Activated naive CD8-positive, alpha-beta T cell (primary cell): ENCODE measurements at regions not wholly inside any gene's neighbourhood (a gene's known extent, or its start where the extent isn't known, plus 50 kb on each side); places are given as distances from the start of the nearest gene placed in this dataset.
"Not testable (repeated sequence)": the region's sequence is repeated elsewhere in the genome, so short reads cannot be mapped to it uniquely, and the experiment has no call there.

Experiments used
- H3K27ac Mint-ChIP-seq: one replicate; pipeline ENCODE4 v1.8.0; 2021; ENCODE audit warnings: mixed read lengths
- H3K27me3 Mint-ChIP-seq: one replicate; pipeline ENCODE4 v1.8.0; 2021; ENCODE audit warnings: mixed read lengths
- H3K36me3 Mint-ChIP-seq: one replicate; pipeline ENCODE4 v1.8.0; 2021; ENCODE audit warnings: mixed read lengths
- H3K4me1 Mint-ChIP-seq: one replicate; pipeline ENCODE4 v1.8.0; 2021; ENCODE audit warnings: low read depth, mixed read lengths
- H3K4me3 Mint-ChIP-seq: one replicate; pipeline ENCODE4 v1.8.0; 2021; ENCODE audit warnings: mild to moderate bottlenecking, mixed read lengths
- H3K9me3 Mint-ChIP-seq: one replicate; pipeline ENCODE4 v1.8.0; 2021; ENCODE audit warnings: low read depth, mixed read lengths

DNA sequence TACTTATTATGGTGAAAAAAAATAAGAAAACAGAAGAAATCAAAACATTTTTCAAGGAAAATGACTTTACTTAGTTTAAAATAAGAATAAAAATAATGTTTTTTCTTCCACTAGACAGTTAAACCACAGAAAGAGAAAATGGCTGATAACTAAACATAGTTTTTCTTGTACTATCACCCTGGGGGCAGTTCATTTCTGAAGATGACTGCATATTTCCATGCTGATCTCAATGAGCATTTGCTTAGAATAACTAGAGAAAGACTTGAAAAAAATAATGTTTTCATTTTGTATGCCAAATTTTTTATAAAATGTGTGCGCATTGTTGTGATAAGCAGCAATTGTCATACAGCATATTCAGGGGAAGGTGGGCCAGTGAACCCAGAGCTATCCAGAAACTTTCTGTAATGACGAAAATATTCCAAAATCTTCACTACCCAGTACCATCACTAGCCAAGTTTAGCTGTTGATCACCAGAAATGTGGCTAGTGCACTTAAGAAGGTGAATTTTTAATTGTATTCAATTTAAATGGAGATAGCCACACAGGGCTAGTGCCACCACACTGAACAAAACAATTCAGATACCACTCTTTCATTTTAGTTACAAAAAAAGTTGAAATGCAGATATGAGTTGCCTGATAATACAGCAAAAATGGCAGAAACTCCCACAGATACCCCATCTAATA is 513.4 kb upstream of the NETO1 start:
- Mint-ChIP-seq H3K9me3 (peaks cover 4% of the 10 kb centered on the region), H3K27me3 (no peaks in the 10 kb centered on the region), H3K4me3 (no peak overlapping the region), H3K27ac (no peak overlapping the region), H3K4me1 (no peaks in the 10 kb centered on the region), H3K36me3 (no peaks in the 10 kb centered on the region)

DNA sequence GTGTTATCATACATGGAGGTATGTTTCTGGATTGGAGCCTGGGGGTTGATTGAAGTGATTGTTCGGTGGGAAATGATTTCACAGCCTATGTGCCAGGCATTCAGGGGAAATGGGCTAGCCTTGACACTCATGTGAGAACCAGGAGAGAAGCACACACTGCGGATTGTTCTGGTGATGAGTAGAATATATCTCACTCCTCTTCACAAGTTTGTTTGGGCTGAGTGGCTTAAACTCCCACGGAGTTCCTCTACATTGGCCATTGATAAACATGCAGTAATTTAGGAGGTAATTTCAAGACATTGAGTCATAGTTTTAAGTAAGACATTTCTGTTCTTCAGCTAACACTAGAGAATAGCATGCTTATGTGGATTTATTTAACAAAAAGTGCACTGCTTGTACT is 498.9 kb upstream of the NETO1 start:
- H3K4me3 Mint-ChIP-seq, result no peak overlapping the region
- no peaks in the 10 kb centered on the region for H3K36me3 Mint-ChIP-seq
- H3K27me3 Mint-ChIP-seq, result no peaks in the 10 kb centered on the region
- H3K4me1 Mint-ChIP-seq, result no peaks in the 10 kb centered on the region
- no peak overlapping the region for H3K27ac Mint-ChIP-seq
- H3K9me3 Mint-ChIP-seq, result peaks cover 8% of the 10 kb centered on the region

DNA sequence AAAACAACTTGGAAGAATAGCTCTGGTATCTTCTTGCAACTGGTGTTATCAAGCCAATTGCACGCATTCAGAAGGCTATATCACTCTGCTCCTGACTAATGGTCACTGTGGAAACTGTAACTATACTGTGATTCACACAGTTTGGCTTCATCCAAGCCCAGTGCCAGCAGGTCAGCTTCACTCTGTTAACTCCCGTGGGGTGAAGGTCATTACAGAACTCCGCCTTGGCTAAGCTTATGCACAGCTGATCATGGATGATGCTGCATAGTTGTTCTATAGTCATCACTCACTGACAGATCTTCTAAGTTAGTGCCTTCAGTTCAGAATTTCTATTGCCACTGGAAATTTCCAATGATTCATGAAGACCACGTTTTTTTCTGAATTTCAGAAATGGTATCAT is 497.2 kb upstream of the NETO1 start:
- Mint-ChIP-seq H3K27ac (no peak overlapping the region), H3K9me3 (peaks cover 7% of the 10 kb centered on the region), H3K27me3 (no peaks in the 10 kb centered on the region), H3K4me1 (no peaks in the 10 kb centered on the region), H3K36me3 (no peaks in the 10 kb centered on the region), H3K4me3 (no peak overlapping the region)

GRCh38 chr18:73355121-73355520 is 487.3 kb upstream of the NETO1 start:
- Mint-ChIP-seq H3K4me1 (no peaks in the 10 kb centered on the region), H3K9me3 (peaks cover 4% of the 10 kb centered on the region), H3K4me3 (no peak overlapping the region), H3K27ac (no peak overlapping the region), H3K36me3 (no peaks in the 10 kb centered on the region), H3K27me3 (no peaks in the 10 kb centered on the region)

DNA sequence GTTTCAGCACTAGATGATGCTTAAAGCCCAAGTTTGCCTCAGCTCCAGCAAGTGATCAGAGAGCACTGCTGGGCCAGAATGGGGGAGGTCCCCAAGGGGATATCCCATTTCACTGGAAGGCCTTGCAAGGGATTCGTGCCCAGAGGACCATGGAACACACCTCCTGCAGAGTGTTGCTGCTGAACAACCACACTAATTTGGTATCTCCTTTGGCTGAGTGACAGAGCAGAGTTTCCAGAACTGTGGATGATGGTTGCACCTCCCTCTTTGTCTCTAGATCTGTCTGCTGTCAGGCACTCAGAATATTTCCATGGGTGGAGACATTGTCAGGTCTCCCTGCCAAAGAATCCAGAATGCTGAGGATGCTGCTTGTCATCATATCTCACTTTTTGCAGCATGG is 484.8 kb upstream of the NETO1 start:
- Mint-ChIP-seq H3K9me3 (peaks cover 1% of the 10 kb centered on the region), H3K27me3 (no peaks in the 10 kb centered on the region), H3K4me1 (no peaks in the 10 kb centered on the region), H3K4me3 (no peak overlapping the region), H3K27ac (no peak overlapping the region), H3K36me3 (no peaks in the 10 kb centered on the region)

DNA sequence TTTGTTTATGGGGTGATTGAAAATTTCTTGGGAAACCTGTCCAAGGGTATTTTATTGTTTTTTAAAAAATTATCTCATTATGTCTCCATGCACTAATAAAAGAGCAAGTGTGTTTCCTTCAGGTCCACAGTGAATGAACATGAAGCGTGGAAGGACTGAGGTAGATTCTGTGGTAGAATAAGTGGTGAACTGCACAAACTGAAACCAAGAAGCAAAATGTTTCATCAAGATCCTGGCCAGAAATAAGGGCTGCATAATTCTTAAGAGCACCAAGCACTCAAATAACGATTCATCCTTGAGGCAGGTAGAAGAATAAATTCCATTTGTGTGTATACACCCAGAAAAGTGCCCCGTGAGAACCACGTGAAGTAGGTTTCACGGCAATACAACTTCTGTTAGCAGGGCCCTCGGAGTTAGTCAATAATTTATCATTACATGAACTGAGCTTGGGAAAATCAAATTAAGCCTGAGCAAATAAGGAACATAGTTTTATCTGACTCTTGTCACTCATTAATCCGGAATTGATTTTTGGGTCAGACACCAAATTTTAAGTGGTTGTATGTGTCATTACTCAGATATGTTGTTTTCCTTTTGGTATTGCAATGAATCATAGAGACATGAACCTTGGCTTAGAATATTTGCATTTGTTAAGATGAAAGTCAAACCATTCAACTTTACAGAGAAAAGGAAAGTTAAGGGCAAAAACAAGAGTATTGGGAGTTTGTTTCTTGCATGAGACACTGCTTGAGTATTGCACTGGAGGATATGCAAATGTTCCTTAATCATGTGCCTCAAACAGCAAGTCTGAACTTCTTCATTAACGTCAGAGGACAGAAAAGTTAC is 472.6 kb upstream of the NETO1 start:
- Mint-ChIP-seq H3K4me1 (no peaks in the 10 kb centered on the region), H3K4me3 (no peak overlapping the region), H3K36me3 (no peaks in the 10 kb centered on the region), H3K27me3 (no peaks in the 10 kb centered on the region), H3K9me3 (no peaks in the 10 kb centered on the region), H3K27ac (no peak overlapping the region)

- Mint-ChIP-seq H3K27ac (no peak overlapping the region), H3K27me3 (no peaks in the 10 kb centered on the region), H3K36me3 (no peaks in the 10 kb centered on the region), H3K9me3 (no peaks in the 10 kb centered on the region), H3K4me1 (no peaks in the 10 kb centered on the region), H3K4me3 (no peak overlapping the region)
Measured at GRCh38 chr18:73331212-73331772, 463.5 kb upstream of the NETO1 start.

DNA sequence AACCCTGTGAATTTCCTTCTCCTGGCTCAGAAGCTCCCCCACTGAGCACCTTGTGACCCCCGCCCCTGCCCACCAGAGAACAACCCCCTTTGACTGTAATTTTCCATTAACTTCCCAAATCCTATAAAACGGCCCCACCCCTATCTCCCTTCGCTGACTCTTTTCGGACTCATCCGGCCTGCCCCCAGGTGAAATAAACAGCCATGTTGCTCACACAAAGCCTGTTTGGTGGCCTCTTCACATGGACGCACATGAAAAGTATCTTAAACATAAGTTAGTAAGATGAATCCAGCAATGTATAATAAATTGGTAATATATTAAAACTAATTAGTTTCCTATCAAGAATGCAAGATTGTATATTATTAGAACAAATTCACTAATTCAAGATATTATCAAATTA is 462.3 kb upstream of the NETO1 start:
- H3K4me3 Mint-ChIP-seq, H3K4me1 Mint-ChIP-seq, H3K9me3 Mint-ChIP-seq: not testable (repeated sequence)

DNA sequence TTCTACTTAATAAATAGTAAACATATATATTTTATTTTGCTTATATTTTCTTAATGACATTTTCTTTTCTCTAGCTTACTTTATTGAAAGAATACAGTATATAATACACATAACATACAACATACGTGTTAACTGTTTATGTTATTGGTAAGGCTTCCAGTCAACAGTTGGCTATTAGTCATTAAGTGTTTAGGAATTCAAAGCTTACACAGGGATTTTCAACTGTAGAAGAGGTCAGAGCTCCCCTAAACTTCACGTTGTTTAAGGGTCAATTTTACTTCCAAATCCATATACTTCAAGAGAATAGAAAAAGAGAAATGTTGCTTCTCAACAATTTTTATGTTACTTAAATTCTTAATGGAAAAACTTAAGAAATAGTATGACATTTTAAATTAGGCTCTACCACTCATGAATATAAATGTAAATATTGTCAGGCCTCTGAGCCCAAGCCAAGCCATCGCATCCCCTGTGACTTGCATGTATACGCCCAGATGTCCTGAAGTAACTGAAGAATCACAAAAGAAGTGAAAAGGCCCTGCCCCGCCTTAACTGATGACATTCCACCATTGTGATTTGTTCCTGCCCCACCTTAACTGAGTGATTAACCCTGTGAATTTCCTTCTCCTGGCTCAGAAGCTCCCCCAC is 456.5 kb upstream of the NETO1 start:
- H3K9me3 Mint-ChIP-seq, H3K27me3 Mint-ChIP-seq, H3K4me3 Mint-ChIP-seq, H3K36me3 Mint-ChIP-seq, H3K27ac Mint-ChIP-seq, H3K4me1 Mint-ChIP-seq: not testable (repeated sequence)

More for the DNA sequence above, 462.3 kb upstream of the NETO1 start:
- not testable (repeated sequence) for H3K27me3 Mint-ChIP-seq, H3K27ac Mint-ChIP-seq, H3K36me3 Mint-ChIP-seq

DNA sequence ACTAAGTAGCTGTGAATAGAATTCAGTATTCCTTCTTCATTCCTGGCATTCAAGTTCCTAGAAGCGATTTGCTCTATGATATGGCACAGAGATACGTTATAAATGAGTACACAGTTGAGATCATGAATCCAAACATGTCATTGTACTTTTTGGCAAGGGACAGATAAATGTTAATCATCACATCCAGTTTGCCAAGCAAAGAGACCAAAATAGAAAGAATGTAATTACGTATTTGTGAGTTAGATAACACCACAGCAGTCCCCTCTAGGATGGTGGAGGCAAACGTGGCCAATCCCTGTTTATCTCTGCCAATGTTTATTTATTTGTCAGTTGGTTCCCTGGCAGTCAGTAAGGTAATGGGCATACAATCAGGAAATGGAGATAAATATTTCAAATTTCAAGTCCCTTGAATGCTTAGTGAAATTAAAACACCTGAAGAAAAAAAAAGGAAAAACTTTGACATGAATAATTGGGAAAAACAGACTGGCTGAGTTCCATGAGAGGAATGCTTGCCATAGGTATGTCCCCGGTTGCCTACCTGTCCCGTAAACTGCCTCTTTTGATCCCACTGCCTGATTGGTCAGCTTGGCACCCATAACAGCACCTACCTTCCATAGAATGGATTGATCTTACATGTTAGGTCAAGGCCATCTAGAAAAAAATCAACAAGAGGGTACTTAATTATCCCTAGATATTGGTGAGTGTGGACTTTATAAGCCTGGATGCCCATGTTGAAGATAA is 451.1 kb upstream of the NETO1 start:
- Mint-ChIP-seq H3K27ac (no peak overlapping the region), H3K27me3 (no peaks in the 10 kb centered on the region), H3K9me3 (no peaks in the 10 kb centered on the region), H3K4me3 (no peak overlapping the region), H3K4me1 (no peaks in the 10 kb centered on the region), H3K36me3 (no peaks in the 10 kb centered on the region)

DNA sequence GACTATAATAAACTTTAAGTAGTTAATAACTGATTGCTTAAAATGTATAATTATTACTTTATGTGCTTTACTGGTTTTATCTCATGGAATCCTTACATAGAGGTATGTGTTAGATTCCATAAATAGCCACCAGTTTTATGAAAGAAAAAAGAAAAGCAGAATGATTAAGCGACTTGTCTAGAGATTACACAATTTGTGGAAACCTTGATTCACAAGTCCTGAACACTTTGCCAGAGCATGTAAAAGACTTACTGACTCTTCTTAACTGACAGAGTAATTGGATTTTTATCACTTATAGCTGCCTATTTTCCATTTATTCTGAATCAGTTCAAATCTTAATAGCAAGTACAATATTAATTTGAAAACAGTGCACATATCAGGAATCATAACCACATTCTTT is 448.7 kb upstream of the NETO1 start:
- H3K4me3 Mint-ChIP-seq, result no peak overlapping the region
- H3K36me3 Mint-ChIP-seq, result no peaks in the 10 kb centered on the region
- no peaks in the 10 kb centered on the region for H3K27me3 Mint-ChIP-seq
- no peaks in the 10 kb centered on the region for H3K4me1 Mint-ChIP-seq
- no peak overlapping the region for H3K27ac Mint-ChIP-seq
- H3K9me3 Mint-ChIP-seq, result peaks cover 5% of the 10 kb centered on the region

DNA sequence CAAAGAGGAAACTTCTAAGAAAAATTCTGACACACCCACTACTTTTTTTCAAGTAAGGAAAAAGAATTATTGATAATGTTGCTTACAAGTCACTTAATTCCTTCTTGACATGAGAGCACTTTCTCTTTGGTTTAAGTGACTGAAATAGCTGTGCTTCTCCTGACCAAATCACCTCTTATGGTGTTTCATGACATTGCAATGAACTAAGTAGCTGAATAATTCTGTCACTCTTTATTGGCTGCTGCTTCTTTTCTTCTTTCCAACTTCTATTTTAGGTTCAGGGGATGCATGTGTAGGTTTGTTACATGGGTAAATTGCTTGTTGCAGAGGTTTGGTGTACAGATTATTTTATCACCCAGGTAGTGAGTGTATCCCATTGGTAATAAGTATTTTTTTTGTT is 447.6 kb upstream of the NETO1 start:
- H3K36me3 Mint-ChIP-seq, result no peaks in the 10 kb centered on the region
- no peak overlapping the region for H3K4me3 Mint-ChIP-seq
- no peaks in the 10 kb centered on the region for H3K27me3 Mint-ChIP-seq
- no peaks in the 10 kb centered on the region for H3K4me1 Mint-ChIP-seq
- no peak overlapping the region for H3K27ac Mint-ChIP-seq
- H3K9me3 Mint-ChIP-seq, result peaks cover 9% of the 10 kb centered on the region

DNA sequence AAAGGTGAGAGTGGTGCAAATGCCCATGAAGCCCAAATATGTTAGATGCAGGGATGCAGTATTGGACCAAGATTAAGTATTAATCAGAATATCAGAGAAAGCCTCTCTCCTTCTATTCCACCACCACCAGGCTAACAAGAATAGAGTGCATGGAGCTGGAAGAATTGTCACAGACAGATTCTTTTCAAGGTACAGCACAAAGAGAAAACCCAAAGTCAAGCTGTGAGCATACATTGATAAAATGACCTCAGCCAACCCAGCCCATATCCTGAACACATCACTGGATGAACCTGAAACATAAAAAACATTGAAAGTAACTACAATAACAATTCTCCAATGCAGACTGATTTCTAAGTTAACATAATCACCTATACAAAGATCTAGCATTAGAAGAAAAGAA is 445.7 kb upstream of the NETO1 start:
- H3K27ac Mint-ChIP-seq, result no peak overlapping the region
- no peaks in the 10 kb centered on the region for H3K36me3 Mint-ChIP-seq
- no peak overlapping the region for H3K4me3 Mint-ChIP-seq
- peaks cover 9% of the 10 kb centered on the region for H3K9me3 Mint-ChIP-seq
- no peaks in the 10 kb centered on the region for H3K27me3 Mint-ChIP-seq
- H3K4me1 Mint-ChIP-seq, result no peaks in the 10 kb centered on the region

GRCh38 chr18:73296686-73297085 is 428.9 kb upstream of the NETO1 start:
- no peaks in the 10 kb centered on the region for H3K27me3 Mint-ChIP-seq
- no peak overlapping the region for H3K4me3 Mint-ChIP-seq
- H3K4me1 Mint-ChIP-seq, result no peaks in the 10 kb centered on the region
- no peak overlapping the region for H3K27ac Mint-ChIP-seq
- H3K36me3 Mint-ChIP-seq, result no peaks in the 10 kb centered on the region
- H3K9me3 Mint-ChIP-seq, result no peaks in the 10 kb centered on the region

GRCh38 chr18:73292156-73292555 is 424.4 kb upstream of the NETO1 start:
- H3K36me3 Mint-ChIP-seq, result no peaks in the 10 kb centered on the region
- H3K27me3 Mint-ChIP-seq, result no peaks in the 10 kb centered on the region
- no peaks in the 10 kb centered on the region for H3K9me3 Mint-ChIP-seq
- H3K4me1 Mint-ChIP-seq, result no peaks in the 10 kb centered on the region
- H3K4me3 Mint-ChIP-seq, result no peak overlapping the region
- H3K27ac Mint-ChIP-seq, result no peak overlapping the region
